HG03066 (cell line): ENCODE measurements at regions not wholly inside any gene's neighbourhood (a gene's known extent, or its start where the extent isn't known, plus 50 kb on each side); places are given as distances from the start of the nearest gene placed in this dataset.
"Not testable (repeated sequence)": the region's sequence is repeated elsewhere in the genome, so short reads cannot be mapped to it uniquely, and the experiment has no call there.

Source experiments
- ATAC-seq: cut with Tn5 transposase; IDR thresholded peaks from one replicate; pipeline ENCODE4 v1.9.1; 2021; ENCODE audit warnings: low read depth; ENCODE audit not compliant: unreplicated experiment

- no peak for ATAC-seq
Observed at GRCh38 chr18:51446571-51447210, 249.2 kb upstream of the MEX3C start.

- no peak for ATAC-seq
Observed at GRCh38 chr18:51447351-51448342, 250.2 kb upstream of the MEX3C start.

GRCh38 chr18:51448949-51449348 lies 251.5 kb upstream of the MEX3C start:
- ATAC-seq, result no peak

- no peak for ATAC-seq
Observed at GRCh38 chr18:51453594-51453993, 256.1 kb upstream of the MEX3C start.

GRCh38 chr18:51458861-51459260 lies 261.4 kb upstream of the MEX3C start:
- ATAC-seq, result no peak

- no peak for ATAC-seq
Observed at GRCh38 chr18:51461956-51462355, 264.5 kb upstream of the MEX3C start.

GRCh38 chr18:51463483-51464136 lies 266.1 kb upstream of the MEX3C start:
- ATAC-seq, result no peak

GRCh38 chr18:51478908-51479307 lies 281.4 kb upstream of the MEX3C start:
- ATAC-seq, result no peak

GRCh38 chr18:51479736-51480135 lies 282.3 kb upstream of the MEX3C start:
- no peak for ATAC-seq

- ATAC-seq, result no peak
Observed at GRCh38 chr18:51480407-51481261, 283.2 kb upstream of the MEX3C start.

GRCh38 chr18:51486735-51487366 lies 289.4 kb upstream of the MEX3C start:
- ATAC-seq, result no peak

GRCh38 chr18:51490417-51490816 lies 292.9 kb upstream of the MEX3C start:
- ATAC-seq, result no peak

GRCh38 chr18:51490860-51491259 lies 293.4 kb upstream of the MEX3C start:
- ATAC-seq, result no peak

- ATAC-seq, result no peak
Observed at GRCh38 chr18:51491678-51492372, 294.3 kb upstream of the MEX3C start.

GRCh38 chr18:51498085-51498855 lies 300.8 kb upstream of the MEX3C start:
- no peak for ATAC-seq

- ATAC-seq, result no peak
Observed at GRCh38 chr18:51503351-51503750, 305.9 kb upstream of the MEX3C start.

GRCh38 chr18:51506811-51507210 lies 309.3 kb upstream of the MEX3C start:
- ATAC-seq, result no peak

- not testable (repeated sequence) for ATAC-seq
Observed at GRCh38 chr18:51508410-51508809, 310.9 kb upstream of the MEX3C start.

- no peak for ATAC-seq
Observed at GRCh38 chr18:51510020-51510419, 312.5 kb upstream of the MEX3C start.
